Omental fat pad (tissue), 1 donor: ENCODE measurements at regions not wholly inside any gene's neighbourhood (a gene's known extent, or its start where the extent isn't known, plus 50 kb on each side); places are given as distances from the start of the nearest gene placed in this dataset.
"Not testable (repeated sequence)": the region's sequence is repeated elsewhere in the genome, so short reads cannot be mapped to it uniquely, and the experiment has no call there.

Experiments used
- ATAC-seq: fragments of 150-250 bp; one replicate; pipeline ENCODE4 v1.9.1; 2016; ENCODE audit warnings: mild to moderate bottlenecking, moderate library complexity; ENCODE audit not compliant: low FRiP score
- DNase-seq: peaks from one replicate; pipeline ENCODE4 v3.0.0-alpha.2; 2019; ENCODE audit warnings: low spot score

DNA sequence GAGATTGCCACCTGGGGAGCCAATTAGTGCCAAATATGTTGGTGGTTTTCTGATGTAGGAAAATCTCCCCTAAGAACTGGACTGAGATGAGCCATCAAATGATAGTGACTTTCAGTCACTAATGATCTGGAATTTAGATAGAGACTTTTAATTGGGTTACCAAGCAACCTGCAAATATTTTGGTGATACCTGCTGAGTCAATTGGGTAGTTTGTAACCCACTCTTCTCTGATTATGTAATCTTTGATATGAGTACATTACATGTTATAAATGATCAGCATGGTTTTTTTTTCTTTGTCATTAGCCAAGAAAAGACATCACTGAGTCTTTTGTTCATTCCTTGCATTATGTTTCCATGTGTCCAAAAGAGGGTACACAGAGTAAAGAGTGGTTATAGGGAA, 177.5 kb downstream of the SPDYE17 start:
- not testable (repeated sequence) for ATAC-seq, DNase-seq

DNA sequence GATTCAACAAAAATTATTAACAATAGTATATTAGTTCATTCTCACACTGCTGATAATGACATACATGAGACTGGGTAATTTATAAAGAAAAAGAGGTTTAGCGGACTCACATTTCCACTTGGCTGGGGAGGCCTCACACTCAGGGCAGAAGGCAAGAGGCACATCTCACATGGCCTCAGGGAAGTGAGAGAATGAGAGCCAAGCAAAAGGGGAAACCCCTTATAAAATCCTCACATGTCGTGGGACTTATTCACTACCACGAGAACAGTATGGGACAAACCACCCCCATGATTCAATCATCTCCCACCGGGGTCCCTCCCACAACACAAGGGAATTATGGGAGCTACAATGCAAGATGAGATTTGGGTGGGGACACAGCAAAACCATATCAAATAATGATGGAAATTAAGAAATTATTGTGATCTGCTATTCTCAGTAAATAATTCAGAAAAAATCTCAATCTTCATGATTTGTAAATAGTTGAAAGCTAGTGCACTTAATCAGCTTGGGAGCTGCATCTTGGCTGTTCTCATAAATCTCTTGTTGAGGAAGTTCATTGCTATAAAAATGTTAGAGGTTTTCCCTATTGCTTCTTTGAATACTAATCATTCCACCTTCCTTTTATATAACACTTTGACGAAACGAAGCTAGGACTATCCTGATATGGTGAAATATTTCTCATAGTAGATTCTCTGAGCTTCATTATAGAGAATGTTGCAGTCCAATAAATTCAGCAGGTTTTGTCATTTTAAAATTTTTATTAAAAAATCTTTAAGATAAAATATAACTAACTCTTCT, 179.2 kb downstream of the SPDYE17 start:
- DNase-seq, ATAC-seq: not testable (repeated sequence)

DNA sequence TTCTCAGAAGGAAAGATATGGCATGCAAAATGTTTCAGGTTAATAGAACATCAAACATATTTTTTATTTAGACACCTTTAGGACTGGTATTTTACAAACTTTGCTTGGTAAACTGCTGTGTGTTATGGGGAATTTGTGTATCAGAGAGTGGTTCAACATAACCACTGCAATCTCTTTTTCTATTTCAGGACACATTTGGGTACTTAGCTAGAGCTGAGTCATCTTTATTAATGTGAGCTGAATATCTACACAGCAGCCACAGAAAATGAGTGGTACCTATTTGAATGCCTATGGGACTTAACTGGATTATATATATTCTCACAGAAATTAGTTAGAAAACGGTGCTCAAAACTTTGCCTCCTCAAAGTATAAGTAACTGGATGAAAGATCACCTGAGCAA, 179.8 kb downstream of the SPDYE17 start:
- not testable (repeated sequence) for ATAC-seq, DNase-seq

DNA sequence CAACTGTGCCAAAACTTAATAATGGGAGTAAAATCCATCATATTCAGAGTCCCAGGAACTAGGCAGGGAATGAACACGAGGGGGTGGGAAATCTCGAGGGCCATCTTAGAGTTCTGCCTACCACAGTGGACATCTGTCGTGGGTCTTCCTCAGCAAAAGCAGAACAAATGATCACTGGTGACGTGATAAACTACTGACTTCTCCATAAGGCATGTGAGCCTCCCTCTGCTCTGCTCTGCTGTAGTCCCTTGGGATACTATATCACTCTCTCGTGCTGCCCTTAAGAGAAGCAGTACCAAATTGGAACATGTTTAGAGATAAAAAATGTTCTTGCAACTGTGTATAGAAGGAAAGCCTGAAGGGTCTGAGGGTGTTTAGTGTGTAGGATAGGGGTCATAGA, 180.5 kb downstream of the SPDYE17 start:
- DNase-seq, ATAC-seq: not testable (repeated sequence)

DNA sequence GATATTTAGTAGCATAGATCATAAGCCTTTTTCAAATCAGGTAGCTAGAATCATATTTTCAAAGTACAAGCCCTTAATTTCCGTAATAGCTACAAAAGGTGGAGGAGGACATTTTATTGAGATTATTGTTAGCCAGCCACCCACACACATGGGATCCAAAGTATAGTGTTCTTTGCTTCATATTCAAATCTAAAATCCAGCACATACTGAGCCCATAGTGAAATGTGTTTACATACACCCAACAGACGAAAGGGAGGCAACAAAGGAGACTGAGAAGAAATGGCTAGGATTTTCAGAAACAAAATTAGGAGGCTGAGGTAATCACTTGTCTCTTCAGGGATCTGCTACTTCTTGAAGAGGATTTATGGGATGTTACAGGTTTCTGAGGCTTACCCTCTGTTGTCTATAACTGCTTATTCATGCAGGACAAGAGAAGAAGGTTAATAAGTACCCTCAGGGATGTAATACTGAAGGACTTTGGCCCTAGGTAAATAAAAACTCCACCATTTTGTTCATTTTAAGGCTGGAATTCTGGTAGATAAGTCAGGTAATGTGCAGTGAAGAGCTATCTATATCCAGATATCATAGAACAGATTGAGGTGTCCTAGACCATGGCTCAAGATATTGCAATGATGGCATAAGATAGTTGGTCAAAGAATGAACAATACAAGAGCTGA, 182.1 kb downstream of the SPDYE17 start:
- ATAC-seq: not testable (repeated sequence)

DNA sequence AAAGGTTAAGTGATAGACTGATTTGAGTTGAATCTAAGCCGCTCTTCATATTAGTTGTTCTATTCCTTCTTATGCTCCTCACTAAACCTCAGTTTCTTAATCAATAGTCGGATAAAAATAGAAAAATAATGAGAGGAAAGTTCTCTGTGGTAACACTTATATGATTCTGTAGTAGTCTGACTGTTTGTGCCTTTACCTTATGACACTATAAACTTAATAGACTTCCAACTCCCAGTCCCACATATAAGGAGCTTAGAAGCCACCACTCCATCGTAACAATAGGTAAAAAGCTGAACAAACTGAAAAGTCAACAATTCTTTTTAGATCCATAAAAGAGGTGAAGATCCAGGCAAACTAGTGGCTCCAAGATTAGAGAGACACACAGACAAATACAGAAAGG, 192.3 kb downstream of the SPDYE17 start:
- ATAC-seq, DNase-seq: not testable (repeated sequence)

More for the DNA sequence above, 182.1 kb downstream of the SPDYE17 start:
- not testable (repeated sequence) for DNase-seq

DNA sequence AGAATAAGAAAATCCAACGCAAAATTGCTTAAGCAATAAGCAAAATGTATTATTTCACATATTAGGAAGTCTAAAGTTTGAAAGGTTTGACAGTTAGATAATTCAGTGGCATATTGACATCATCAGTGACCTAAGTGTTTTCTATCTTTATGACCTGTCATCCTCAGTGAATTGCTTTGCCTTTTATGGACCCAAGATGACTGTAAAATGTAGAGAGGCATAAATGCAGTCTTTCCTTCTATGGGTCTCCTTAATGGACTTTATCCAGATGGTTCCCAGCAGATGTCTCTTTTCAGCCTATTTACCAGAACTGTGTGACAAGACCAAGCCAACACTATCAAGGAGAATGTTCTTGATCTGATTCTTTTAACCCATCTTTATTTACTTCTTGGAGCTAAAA, 192.9 kb downstream of the SPDYE17 start:
- DNase-seq, ATAC-seq: not testable (repeated sequence)

DNA sequence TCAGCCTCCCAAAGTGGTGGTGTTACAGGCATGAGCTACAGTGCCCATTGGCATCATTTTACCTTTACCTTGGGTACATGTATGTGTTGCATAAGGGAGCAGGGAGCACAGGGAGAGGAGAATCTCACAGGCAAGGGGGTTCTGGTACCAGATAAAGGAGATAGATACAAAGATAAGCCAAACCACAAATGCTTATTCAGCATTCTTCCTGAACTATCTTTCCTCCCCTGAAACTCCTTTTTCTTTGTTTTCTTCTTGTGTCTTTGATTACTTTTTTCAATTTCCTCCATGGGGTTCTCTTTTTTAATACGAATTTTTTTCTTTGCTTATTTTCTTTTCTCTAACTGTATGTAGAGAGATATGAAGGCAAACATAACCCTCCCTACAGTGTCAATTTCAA, 193.8 kb downstream of the SPDYE17 start:
- ATAC-seq, DNase-seq: not testable (repeated sequence)

DNA sequence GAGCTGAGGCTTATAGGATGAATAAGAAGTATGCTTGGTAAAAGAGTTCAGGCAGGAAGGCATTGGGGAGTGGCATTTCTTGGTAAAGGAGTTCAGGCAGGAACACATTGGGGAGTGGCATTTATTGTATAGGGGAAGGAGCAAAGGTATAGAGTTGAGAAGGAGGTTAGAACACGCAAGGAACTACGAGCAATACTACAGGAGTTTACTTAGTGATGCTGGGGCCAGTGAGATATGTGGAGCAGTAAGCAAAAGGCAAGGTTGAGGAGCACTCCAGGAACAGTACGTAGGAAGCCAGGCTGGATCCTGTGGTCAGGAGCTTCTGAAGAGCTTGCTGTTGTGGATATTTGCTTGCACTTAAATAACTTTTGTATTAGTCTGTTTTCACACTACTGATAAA, 202.2 kb upstream of the POMZP3 start:
- DNase-seq, ATAC-seq: not testable (repeated sequence)

DNA sequence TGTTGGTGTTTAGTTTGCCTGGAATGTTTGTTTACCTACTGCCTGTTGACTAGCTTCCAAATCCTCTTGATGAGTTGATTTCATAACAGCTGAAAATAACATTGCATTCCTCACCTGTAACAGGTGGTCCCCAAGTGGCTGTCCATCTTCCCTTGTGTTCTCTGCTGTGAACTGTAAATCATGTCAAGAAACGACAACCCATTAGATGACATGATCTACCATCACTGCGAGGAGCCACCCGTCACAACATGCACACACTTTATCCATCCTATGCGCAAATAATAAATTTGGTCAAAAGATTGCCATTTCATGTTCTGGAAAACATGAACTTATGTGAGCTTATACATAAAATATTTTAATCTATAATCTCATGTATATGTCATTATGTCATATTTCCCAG, 199.1 kb upstream of the POMZP3 start:
- DNase-seq, ATAC-seq: not testable (repeated sequence)

DNA sequence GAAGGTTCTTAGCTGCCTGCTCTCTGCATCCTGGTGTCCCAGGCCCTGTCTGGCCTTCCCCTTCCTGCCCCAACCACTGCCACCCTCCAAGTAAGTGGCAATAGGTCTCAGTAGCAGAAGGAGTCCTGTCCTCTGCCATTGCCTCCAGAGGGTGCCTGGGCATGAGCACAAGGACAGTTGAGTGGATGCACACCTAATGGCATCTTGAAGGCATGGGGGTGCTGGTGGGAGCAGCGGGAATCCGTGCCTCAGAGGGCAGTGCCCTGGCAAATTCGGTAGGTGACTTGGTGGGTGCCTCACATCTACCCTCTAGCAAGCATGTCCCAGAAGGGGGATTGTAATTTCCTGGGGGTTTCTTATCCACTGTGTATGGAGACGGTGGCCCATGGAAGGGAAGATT, 182.8 kb upstream of the POMZP3 start:
- ATAC-seq: not testable (repeated sequence)

DNA sequence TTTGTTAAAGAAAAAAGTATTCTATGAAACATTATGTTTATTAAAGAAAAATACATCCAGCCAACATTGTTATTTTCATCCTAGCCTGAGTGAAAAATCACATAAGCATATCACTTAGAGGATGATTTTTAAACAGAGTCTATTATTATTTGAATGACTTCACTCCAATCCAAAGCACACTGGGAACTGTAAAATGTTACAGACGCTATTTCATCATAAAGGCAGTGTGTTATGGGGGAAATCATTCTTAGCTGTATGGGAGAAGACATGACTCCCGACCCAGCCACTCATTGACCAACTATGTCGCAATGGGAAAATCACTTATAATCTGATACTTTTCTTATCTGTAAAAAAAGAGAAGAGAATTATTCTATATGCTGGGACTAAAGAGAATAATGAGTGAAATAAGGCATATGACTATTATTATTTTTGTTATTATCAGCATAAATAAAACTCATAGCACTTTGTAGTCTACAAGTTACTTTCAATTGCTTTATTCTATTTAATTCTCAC, 180.6 kb upstream of the POMZP3 start:
- not testable (repeated sequence) for ATAC-seq, DNase-seq

More for the DNA sequence above, 182.8 kb upstream of the POMZP3 start:
- DNase-seq: not testable (repeated sequence)

DNA sequence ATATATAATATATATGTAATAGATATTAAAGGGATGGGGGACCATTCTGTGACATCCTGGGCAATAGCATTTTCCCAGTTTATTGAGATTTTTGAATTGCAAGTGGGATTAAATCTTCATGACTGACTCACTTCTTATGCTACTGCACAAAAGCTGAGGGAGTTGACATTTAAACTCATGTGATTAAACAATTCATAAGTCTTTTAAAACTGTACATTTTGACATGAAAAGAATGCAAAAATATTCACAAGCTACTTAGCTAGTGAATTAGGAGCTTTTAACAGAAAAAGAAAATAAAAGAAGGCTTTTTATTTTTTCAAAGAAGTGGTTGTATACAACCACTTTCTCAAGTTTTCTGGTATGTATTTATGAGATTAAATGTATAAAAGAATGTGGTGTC, 179.4 kb upstream of the POMZP3 start:
- not testable (repeated sequence) for DNase-seq, ATAC-seq

DNA sequence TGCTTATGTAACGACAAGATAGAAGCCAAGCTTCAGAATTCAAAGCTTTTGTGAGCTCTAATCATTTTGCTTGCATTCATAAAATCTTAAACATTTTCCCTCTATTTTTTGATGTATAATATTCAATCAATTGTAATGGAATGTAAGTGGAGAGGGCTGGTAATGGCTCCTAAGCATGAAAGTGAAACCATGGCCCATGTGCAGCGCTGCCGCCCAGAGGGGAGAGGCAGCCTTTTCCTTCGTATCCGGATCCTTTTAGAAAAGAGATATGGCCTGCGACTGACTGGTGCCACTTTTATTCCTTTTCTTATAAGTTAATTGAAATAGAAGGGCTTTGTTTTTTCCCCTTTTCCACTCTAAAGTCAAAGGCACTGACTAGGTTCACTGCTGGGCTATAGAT, 178.9 kb upstream of the POMZP3 start:
- DNase-seq, ATAC-seq: not testable (repeated sequence)

DNA sequence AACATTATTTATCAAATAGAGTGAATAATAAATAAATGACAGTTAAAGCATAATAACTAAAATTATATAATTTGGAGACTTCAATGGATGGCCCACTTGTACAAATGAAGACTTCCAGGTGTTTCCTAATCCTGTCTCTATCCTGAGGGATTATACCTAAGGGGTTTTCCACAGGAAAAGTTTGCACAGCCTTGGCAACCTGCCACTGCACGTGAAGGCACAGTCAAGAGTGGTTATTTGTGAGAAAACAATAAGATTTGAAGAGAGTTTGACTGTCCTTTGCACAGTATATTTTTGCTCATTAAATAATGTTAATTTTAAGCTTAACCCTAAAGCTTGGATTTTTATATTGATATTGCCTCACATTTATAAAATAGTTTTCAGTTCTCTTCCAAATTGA, 178.2 kb upstream of the POMZP3 start:
- not testable (repeated sequence) for DNase-seq, ATAC-seq

DNA sequence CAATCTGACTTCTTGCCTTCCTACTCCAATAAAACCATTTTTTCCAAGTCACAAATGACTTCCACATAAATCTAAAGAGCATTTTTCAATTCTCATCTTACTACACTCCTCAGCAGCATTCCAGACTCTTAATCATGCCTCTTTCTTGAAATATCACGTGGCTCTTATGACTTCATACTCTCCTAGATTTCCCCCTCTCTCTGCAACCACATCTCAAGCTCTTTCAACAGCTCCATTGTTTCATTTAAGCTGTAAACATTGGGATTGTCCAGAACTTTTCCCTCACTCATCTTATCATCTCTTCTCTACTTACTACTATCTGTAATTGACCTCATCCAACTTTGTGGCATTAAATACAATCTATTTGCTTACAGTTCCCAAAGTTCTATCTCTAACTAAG, 170.6 kb upstream of the POMZP3 start:
- not testable (repeated sequence) for DNase-seq, ATAC-seq

DNA sequence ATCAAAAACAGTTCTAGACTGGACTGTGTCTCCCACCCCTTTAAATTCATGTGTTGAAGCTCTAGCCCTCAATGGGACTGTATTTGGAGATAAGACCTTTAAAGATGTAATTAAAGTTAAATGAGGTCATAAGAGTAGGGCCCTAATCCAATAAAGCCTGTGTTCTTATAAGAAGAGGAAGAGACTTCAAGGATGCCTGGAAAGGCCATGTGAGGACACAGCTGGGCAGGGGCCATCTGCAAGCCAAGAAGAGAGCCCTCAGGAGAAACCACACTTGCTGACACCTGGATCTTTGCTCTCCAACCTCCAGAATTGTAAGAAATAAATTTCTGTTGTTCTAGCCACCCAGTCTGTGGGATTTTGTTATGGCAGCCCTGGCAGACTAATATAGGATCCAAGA, 153.6 kb upstream of the POMZP3 start:
- not testable (repeated sequence) for DNase-seq, ATAC-seq

DNA sequence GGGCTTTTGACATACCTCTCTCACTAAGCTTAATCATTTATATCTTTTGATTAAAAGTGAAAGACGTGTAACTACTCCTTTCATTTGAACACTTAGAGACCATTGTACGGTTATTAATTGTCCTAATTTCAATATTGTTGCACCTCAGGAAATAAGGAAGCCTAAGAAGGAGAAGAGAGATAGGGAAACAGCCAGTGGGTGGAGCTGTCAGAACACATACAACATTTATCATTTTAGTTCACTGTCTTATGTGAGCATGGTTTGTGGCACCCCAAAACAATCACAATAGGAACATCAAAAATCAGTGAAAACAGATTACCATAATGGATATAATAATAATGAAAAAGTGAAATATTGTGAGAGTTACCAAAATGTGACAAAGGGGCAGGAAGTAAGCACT, 147.2 kb upstream of the POMZP3 start:
- not testable (repeated sequence) for ATAC-seq, DNase-seq

DNA sequence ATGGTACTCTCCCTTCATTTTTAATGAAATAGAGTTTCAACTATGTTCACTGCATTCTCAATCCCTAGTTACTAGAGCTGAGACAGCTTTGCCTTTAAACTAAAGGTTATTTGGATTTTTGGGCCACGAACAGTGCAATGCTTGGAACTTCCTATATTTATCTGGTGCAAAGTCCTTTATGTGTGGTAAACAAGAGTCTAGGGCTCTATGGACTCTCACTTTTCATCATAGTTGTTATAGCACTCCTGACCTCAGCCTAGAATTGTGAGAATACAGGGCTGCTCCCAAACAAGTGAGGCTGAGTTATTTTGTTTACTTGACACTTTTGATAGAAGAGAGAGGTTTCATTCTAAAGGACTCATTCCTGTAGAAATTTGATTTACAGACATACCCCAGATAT, 144.9 kb upstream of the POMZP3 start:
- not testable (repeated sequence) for ATAC-seq, DNase-seq

DNA sequence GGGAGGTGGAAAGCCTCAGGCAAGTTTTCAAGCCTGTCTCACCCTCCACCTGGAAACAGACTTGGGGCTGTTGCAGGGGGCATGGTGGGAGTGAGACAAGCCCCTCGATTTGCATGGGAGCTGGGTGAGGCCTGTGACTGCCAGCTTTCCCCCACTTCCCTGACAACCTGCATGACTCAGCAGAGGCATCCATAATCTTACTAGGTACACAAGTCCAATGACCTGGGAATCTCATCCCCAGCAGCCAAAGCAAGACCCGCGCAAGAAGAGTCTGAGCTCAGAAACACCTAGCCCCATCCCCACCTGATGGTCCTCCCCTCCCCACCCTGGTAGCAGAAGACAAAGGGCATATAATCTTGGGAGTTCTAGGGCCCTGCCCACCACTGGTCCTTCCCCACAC, 136.9 kb upstream of the POMZP3 start:
- ATAC-seq, DNase-seq: not testable (repeated sequence)
